ENCODE measurements at regions not wholly inside any gene's neighbourhood (a gene's known extent, or its start where the extent isn't known, plus 50 kb on each side); places are given as distances from the start of the nearest gene placed in this dataset.

DNA sequence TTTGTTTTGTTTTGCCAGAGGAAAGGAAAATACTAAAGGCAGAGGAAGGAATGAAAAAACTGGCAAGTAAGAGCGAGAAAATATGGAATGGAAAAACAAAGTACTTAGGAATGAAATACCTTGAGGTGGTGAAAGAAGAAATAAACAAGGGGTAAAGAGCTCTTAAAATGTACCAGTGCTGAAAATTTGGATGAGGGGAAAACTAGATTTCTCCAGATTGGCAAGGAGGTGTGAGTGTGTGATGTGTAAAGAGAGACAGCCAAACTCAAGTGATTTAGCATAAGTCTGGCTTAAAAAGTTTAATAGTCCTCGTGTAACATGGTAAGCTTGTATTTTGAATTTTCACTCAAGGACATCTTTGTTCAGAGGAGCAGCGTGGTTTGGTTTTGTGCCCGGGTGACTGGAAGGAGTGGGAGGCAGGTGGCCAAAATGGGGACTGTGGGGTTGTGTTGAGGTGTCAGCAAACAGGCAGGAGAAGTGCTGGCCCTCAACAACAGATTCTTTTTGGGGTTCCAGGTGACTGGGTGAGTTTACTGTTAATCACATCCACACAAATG is 102.7 kb downstream of the DACT1 start:
- TF ChIP-seq POLR2A (IDR thresholded peaks at IDR 0.05; ENCODE audit: low read depth, low read length) = no peak
- no peak for TF ChIP-seq POLR2AphosphoS5 (IDR thresholded peaks at IDR 0.05; ENCODE audit: low read depth, low read length)
- TF ChIP-seq TAF1 (IDR thresholded peaks at IDR 0.05; ENCODE audit: borderline replicate concordance, low read depth, low read length) = no peak
